GM23338 (cell line): ENCODE measurements at regions not wholly inside any gene's neighbourhood (a gene's known extent, or its start where the extent isn't known, plus 50 kb on each side); places are given as distances from the start of the nearest gene placed in this dataset.
"Not testable (repeated sequence)": the region's sequence is repeated elsewhere in the genome, so short reads cannot be mapped to it uniquely, and the experiment has no call there.

Source experiments
- ATAC-seq: fragments of 200-7000 bp; cut with Tn5 transposase; 3 replicates; pipeline ENCODE4 v1.9.1; 2020
- DNase-seq: peaks from one replicate; pipeline ENCODE4 v3.0.0-alpha.2; 2015; ENCODE audit warnings: low spot score
- H2AFZ ChIP-seq: fragments of 200-600 bp; sonication (generic); 2 replicates; pipeline ENCODE4 v1.8.0; 2016; ENCODE audit warnings: antibody characterized with exemption, mild to moderate bottlenecking, moderate library complexity
- H3F3A ChIP-seq: fragments of 200-600 bp; sonication (generic); replicated peaks from 2 replicates; pipeline ENCODE4 v1.8.0; 2017; ENCODE audit warnings: antibody characterized with exemption, mixed run types, low read depth
- H3K27ac ChIP-seq: fragments of 200-600 bp; sonication (generic); 2 replicates; pipeline ENCODE4 v1.6.1; 2016; ENCODE audit warnings: low read depth
- H3K27me3 ChIP-seq: fragments of 200-600 bp; sonication (generic); 2 replicates; pipeline ENCODE4 v1.8.0; 2016; ENCODE audit warnings: mild to moderate bottlenecking, mixed run types, moderate library complexity; ENCODE audit not compliant: insufficient read depth
- H3K36me3 ChIP-seq: fragments of 200-600 bp; sonication (generic); 2 replicates; pipeline ENCODE4 v1.8.0; 2016; ENCODE audit warnings: mild to moderate bottlenecking; ENCODE audit not compliant: insufficient read depth
- H3K4me1 ChIP-seq: fragments of 200-600 bp; sonication (generic); 2 replicates; pipeline ENCODE4 v1.8.0; 2016; ENCODE audit warnings: mild to moderate bottlenecking, moderate library complexity; ENCODE audit not compliant: insufficient read depth
- H3K4me2 ChIP-seq: fragments of 200-600 bp; sonication (generic); 2 replicates; pipeline ENCODE4 v1.7.1; 2017; ENCODE audit warnings: mixed run types
- H3K4me3 ChIP-seq: fragments of 200-600 bp; sonication (generic); 2 replicates; pipeline ENCODE4 v1.6.1; 2016; ENCODE audit warnings: mixed run types
- H3K79me2 ChIP-seq: fragments of 200-600 bp; sonication (generic); replicated peaks from 2 replicates; pipeline ENCODE4 v1.8.0; 2017; ENCODE audit warnings: mild to moderate bottlenecking; ENCODE audit not compliant: insufficient read depth
- H3K9me2 ChIP-seq: fragments of 200-600 bp; sonication (generic); 2 replicates; pipeline ENCODE4 v1.8.0; 2017; ENCODE audit not compliant: insufficient read depth
- H4K20me1 ChIP-seq: fragments of 200-600 bp; sonication (generic); replicated peaks from 2 replicates; pipeline ENCODE4 v1.8.0; 2017; ENCODE audit warnings: mild to moderate bottlenecking; ENCODE audit not compliant: insufficient read depth
- H3K27ac Mint-ChIP-seq: 2 replicates; pipeline ENCODE4 v1.8.0; 2020; ENCODE audit warnings: inconsistent platforms, mild to moderate bottlenecking, moderate library complexity, mixed read lengths
- H3K27me3 Mint-ChIP-seq: 3 replicates; pipeline ENCODE4 v1.8.0; 2022; ENCODE audit warnings: low read depth, mild to moderate bottlenecking, moderate library complexity, mixed read lengths, inconsistent platforms; ENCODE audit not compliant: insufficient read depth, poor library complexity
- H3K36me3 Mint-ChIP-seq: 3 replicates; pipeline ENCODE4 v1.8.0; 2021; ENCODE audit warnings: low read depth, mild to moderate bottlenecking, inconsistent platforms, moderate library complexity, mixed read lengths
- H3K4me1 Mint-ChIP-seq: 3 replicates; pipeline ENCODE4 v1.8.0; 2020; ENCODE audit warnings: mild to moderate bottlenecking, inconsistent platforms, mixed read lengths
- H3K4me3 Mint-ChIP-seq: 3 replicates; pipeline ENCODE4 v1.8.0; 2021; ENCODE audit warnings: moderate library complexity, mild to moderate bottlenecking, inconsistent platforms, mixed read lengths
- H3K9me3 Mint-ChIP-seq: 3 replicates; pipeline ENCODE4 v1.8.0; 2020; ENCODE audit warnings: moderate library complexity, mild to moderate bottlenecking, inconsistent platforms, mixed read lengths
- CREB1 ChIP-seq: fragments of 250-450 bp; sonication (Bioruptor Pico); IDR thresholded peaks from 2 replicates; pipeline ENCODE4 v1.5.0; 2020; ENCODE audit warnings: low read depth, mild to moderate bottlenecking, moderate library complexity
- EZH2 ChIP-seq: fragments of 200-600 bp; sonication (generic); IDR thresholded peaks from one replicate; pipeline ENCODE4 v1.8.0; 2017; ENCODE audit warnings: antibody characterized with exemption, mild to moderate bottlenecking, low read depth; ENCODE audit not compliant: unreplicated experiment
- EZH2phosphoT487 ChIP-seq: fragments of 200-600 bp; sonication (generic); IDR thresholded peaks from one replicate; pipeline ENCODE4 v1.8.1; 2018; ENCODE audit warnings: antibody characterized with exemption; ENCODE audit not compliant: unreplicated experiment
- JUNB ChIP-seq: IDR thresholded peaks from one replicate; pipeline ENCODE4 v1.6.1; 2016; ENCODE audit warnings: antibody characterized with exemption; ENCODE audit not compliant: unreplicated experiment
- NANOG ChIP-seq: IDR thresholded peaks from 2 replicates; pipeline ENCODE4 v1.6.1; 2016; ENCODE audit warnings: antibody characterized with exemption, borderline replicate concordance
- POLR2AphosphoS5 ChIP-seq: IDR thresholded peaks from 2 replicates; pipeline ENCODE4 v1.6.1; 2016; ENCODE audit warnings: antibody characterized with exemption, low read depth
- STAT1 ChIP-seq: IDR thresholded peaks from one replicate; pipeline ENCODE4 v1.6.1; 2016; ENCODE audit warnings: antibody characterized with exemption; ENCODE audit not compliant: unreplicated experiment
- ZNF114 ChIP-seq: fragments of 250-450 bp; sonication (Bioruptor Pico); IDR thresholded peaks from 2 replicates; pipeline ENCODE4 v1.5.0; 2020; ENCODE audit warnings: mild to moderate bottlenecking, moderate library complexity
- ZNF331 ChIP-seq: fragments of 250-450 bp; sonication (Bioruptor Pico); IDR thresholded peaks from 2 replicates; pipeline ENCODE4 v1.5.0; 2020; ENCODE audit warnings: low read depth, mild to moderate bottlenecking, moderate library complexity
- TF ChIP-seq, protein P1 (sequence below): IDR thresholded peaks from 2 replicates; pipeline ENCODE4 v1.6.1; 2016; ENCODE audit warnings: antibody characterized with exemption
- TF ChIP-seq, protein P2 (sequence below): IDR thresholded peaks from one replicate; pipeline ENCODE4 v1.6.1; 2018; ENCODE audit warnings: antibody characterized with exemption; ENCODE audit not compliant: unreplicated experiment
- TF ChIP-seq, protein P3 (sequence below): fragments of 250-450 bp; sonication (Bioruptor Pico); IDR thresholded peaks from 2 replicates; pipeline ENCODE4 v1.5.0; 2020; ENCODE audit warnings: mild to moderate bottlenecking, moderate library complexity

DNA sequence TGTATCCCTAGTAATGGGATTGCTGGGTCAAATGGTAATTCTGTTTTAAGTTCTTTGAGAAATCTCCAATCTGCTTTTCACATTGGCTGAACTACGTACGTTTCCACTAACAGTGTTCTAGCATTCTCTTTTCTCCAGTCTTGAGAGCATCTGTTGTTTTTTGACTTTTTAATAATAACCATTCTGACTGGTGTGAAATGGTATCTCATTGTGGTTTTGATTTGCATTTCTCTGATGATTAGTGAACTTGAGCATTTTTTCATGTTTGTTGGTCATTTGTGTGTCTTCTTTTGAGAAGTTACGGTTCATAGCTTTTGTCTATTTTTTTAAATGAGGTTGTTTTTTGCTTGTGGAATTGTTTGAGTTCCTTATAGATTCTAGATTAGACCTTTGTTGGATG is 72.5 kb upstream of the BCL6 start:
- not testable (repeated sequence) for ATAC-seq, H4K20me1 ChIP-seq, H3K27ac Mint-ChIP-seq

DNA sequence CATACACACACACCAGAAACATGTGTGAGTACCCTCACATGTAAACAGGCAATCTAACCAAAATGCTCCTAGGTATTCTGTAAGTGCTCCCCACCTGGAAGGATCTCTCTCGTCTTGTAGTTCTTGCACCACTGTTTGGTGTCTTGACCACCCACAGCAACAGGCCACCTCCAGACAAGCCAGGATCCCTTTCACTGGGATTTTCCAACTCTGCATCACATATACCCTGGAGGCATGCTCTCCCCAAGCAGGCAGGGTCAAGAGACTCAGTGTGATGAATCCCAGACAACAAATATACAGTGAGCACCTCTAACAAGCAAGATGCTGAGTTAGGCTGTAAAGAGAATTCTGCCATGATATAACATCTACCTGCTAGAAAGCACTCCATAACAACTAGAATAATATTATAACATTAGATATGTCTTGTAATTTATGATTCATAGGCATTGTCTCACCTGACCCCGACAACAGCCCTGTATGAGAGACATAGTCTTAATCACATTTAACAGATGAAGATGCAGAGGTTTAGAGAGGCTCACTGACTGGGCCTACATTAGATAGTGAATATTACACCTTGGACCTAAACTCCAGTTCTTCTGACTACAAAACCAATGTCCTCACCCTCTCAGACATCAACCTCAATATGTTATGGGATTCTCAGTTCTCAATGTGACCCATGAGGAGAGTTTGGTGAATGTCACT is 76.5 kb upstream of the BCL6 start:
- ATAC-seq = no peak
- H3K36me3 ChIP-seq = no peaks in the 10 kb centered on the region
- no peaks in the 10 kb centered on the region for H3K4me1 ChIP-seq
- H2AFZ ChIP-seq = no peak overlapping the region
- no peak overlapping the region for H3K4me2 ChIP-seq
- no peak overlapping the region for H3K27ac Mint-ChIP-seq
- no peak overlapping the region for H3K4me3 ChIP-seq
- peaks cover 9% of the 10 kb centered on the region; the same call in 1 of the 3 replicates for H3K9me3 Mint-ChIP-seq
- no peaks in the 10 kb centered on the region for H3F3A ChIP-seq
- H3K79me2 ChIP-seq = no peaks in the 10 kb centered on the region
- H3K4me3 Mint-ChIP-seq = no peak overlapping the region
- no peak overlapping the region for H3K27ac ChIP-seq
- no peaks in the 10 kb centered on the region for H4K20me1 ChIP-seq
- H3K27me3 Mint-ChIP-seq = peaks cover 1% of the 10 kb centered on the region
- no peak for DNase-seq
- no peaks in the 10 kb centered on the region for H3K36me3 Mint-ChIP-seq
- H3K9me2 ChIP-seq = peaks cover 11% of the 10 kb centered on the region; the same call in 1 of the 2 replicates
- no peaks in the 10 kb centered on the region for H3K27me3 ChIP-seq
- H3K4me1 Mint-ChIP-seq = no peaks in the 10 kb centered on the region
- TF ChIP-seq JUNB (no peak), EZH2 (no peak), ZNF114 (CRISPR knock-in tag) (no peak), ZNF331 (CRISPR knock-in tag) (no peak), POLR2AphosphoS5 (no peak), STAT1 (no peak), NANOG (no peak), EZH2phosphoT487 (no peak), CREB1 (no peak)
- TF ChIP-seq, protein P1, sequence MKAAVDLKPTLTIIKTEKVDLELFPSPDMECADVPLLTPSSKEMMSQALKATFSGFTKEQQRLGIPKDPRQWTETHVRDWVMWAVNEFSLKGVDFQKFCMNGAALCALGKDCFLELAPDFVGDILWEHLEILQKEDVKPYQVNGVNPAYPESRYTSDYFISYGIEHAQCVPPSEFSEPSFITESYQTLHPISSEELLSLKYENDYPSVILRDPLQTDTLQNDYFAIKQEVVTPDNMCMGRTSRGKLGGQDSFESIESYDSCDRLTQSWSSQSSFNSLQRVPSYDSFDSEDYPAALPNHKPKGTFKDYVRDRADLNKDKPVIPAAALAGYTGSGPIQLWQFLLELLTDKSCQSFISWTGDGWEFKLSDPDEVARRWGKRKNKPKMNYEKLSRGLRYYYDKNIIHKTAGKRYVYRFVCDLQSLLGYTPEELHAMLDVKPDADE = no peak
- TF ChIP-seq, protein P2, sequence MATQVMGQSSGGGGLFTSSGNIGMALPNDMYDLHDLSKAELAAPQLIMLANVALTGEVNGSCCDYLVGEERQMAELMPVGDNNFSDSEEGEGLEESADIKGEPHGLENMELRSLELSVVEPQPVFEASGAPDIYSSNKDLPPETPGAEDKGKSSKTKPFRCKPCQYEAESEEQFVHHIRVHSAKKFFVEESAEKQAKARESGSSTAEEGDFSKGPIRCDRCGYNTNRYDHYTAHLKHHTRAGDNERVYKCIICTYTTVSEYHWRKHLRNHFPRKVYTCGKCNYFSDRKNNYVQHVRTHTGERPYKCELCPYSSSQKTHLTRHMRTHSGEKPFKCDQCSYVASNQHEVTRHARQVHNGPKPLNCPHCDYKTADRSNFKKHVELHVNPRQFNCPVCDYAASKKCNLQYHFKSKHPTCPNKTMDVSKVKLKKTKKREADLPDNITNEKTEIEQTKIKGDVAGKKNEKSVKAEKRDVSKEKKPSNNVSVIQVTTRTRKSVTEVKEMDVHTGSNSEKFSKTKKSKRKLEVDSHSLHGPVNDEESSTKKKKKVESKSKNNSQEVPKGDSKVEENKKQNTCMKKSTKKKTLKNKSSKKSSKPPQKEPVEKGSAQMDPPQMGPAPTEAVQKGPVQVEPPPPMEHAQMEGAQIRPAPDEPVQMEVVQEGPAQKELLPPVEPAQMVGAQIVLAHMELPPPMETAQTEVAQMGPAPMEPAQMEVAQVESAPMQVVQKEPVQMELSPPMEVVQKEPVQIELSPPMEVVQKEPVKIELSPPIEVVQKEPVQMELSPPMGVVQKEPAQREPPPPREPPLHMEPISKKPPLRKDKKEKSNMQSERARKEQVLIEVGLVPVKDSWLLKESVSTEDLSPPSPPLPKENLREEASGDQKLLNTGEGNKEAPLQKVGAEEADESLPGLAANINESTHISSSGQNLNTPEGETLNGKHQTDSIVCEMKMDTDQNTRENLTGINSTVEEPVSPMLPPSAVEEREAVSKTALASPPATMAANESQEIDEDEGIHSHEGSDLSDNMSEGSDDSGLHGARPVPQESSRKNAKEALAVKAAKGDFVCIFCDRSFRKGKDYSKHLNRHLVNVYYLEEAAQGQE = no peak
- TF ChIP-seq, protein P3, sequence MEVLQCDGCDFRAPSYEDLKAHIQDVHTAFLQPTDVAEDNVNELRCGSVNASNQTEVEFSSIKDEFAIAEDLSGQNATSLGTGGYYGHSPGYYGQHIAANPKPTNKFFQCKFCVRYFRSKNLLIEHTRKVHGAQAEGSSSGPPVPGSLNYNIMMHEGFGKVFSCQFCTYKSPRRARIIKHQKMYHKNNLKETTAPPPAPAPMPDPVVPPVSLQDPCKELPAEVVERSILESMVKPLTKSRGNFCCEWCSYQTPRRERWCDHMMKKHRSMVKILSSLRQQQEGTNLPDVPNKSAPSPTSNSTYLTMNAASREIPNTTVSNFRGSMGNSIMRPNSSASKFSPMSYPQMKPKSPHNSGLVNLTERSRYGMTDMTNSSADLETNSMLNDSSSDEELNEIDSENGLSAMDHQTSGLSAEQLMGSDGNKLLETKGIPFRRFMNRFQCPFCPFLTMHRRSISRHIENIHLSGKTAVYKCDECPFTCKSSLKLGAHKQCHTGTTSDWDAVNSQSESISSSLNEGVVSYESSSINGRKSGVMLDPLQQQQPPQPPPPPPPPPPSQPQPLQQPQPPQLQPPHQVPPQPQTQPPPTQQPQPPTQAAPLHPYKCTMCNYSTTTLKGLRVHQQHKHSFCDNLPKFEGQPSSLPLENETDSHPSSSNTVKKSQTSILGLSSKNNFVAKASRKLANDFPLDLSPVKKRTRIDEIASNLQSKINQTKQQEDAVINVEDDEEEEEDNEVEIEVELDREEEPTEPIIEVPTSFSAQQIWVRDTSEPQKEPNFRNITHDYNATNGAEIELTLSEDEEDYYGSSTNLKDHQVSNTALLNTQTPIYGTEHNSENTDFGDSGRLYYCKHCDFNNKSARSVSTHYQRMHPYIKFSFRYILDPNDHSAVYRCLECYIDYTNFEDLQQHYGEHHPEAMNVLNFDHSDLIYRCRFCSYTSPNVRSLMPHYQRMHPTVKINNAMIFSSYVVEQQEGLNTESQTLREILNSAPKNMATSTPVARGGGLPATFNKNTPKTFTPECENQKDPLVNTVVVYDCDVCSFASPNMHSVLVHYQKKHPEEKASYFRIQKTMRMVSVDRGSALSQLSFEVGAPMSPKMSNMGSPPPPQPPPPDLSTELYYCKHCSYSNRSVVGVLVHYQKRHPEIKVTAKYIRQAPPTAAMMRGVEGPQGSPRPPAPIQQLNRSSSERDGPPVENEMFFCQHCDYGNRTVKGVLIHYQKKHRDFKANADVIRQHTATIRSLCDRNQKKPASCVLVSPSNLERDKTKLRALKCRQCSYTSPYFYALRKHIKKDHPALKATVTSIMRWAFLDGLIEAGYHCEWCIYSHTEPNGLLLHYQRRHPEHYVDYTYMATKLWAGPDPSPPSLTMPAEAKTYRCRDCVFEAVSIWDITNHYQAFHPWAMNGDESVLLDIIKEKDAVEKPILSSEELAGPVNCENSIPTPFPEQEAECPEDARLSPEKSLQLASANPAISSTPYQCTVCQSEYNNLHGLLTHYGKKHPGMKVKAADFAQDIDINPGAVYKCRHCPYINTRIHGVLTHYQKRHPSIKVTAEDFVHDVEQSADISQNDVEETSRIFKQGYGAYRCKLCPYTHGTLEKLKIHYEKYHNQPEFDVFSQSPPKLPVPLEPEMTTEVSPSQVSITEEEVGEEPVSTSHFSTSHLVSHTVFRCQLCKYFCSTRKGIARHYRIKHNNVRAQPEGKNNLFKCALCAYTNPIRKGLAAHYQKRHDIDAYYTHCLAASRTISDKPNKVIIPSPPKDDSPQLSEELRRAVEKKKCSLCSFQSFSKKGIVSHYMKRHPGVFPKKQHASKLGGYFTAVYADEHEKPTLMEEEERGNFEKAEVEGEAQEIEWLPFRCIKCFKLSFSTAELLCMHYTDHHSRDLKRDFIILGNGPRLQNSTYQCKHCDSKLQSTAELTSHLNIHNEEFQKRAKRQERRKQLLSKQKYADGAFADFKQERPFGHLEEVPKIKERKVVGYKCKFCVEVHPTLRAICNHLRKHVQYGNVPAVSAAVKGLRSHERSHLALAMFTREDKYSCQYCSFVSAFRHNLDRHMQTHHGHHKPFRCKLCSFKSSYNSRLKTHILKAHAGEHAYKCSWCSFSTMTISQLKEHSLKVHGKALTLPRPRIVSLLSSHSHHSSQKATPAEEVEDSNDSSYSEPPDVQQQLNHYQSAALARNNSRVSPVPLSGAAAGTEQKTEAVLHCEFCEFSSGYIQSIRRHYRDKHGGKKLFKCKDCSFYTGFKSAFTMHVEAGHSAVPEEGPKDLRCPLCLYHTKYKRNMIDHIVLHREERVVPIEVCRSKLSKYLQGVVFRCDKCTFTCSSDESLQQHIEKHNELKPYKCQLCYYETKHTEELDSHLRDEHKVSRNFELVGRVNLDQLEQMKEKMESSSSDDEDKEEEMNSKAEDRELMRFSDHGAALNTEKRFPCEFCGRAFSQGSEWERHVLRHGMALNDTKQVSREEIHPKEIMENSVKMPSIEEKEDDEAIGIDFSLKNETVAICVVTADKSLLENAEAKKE (CRISPR knock-in tag) = no peak

More for the DNA sequence above, 72.5 kb upstream of the BCL6 start:
- DNase-seq, H3K4me1 ChIP-seq, H3K36me3 Mint-ChIP-seq, H2AFZ ChIP-seq, H3K4me2 ChIP-seq, H3K79me2 ChIP-seq, H3K27ac ChIP-seq, H3K27me3 Mint-ChIP-seq, H3K9me3 Mint-ChIP-seq, H3K4me3 ChIP-seq, H3K9me2 ChIP-seq, H3K4me1 Mint-ChIP-seq, H3K27me3 ChIP-seq, H3K36me3 ChIP-seq, H3K4me3 Mint-ChIP-seq, H3F3A ChIP-seq: not testable (repeated sequence)
